GM23338 (cell line): ENCODE measurements at regions not wholly inside any gene's neighbourhood (a gene's known extent, or its start where the extent isn't known, plus 50 kb on each side); places are given as distances from the start of the nearest gene placed in this dataset.

Experiments used
- CREB1 ChIP-seq: fragments of 250-450 bp; sonication (Bioruptor Pico); IDR thresholded peaks from 2 replicates; pipeline ENCODE4 v1.5.0; 2020; ENCODE audit warnings: low read depth, mild to moderate bottlenecking, moderate library complexity
- EZH2 ChIP-seq: fragments of 200-600 bp; sonication (generic); IDR thresholded peaks from one replicate; pipeline ENCODE4 v1.8.0; 2017; ENCODE audit warnings: antibody characterized with exemption, mild to moderate bottlenecking, low read depth; ENCODE audit not compliant: unreplicated experiment
- EZH2phosphoT487 ChIP-seq: fragments of 200-600 bp; sonication (generic); IDR thresholded peaks from one replicate; pipeline ENCODE4 v1.8.1; 2018; ENCODE audit warnings: antibody characterized with exemption; ENCODE audit not compliant: unreplicated experiment
- JUNB ChIP-seq: IDR thresholded peaks from one replicate; pipeline ENCODE4 v1.6.1; 2016; ENCODE audit warnings: antibody characterized with exemption; ENCODE audit not compliant: unreplicated experiment
- NANOG ChIP-seq: IDR thresholded peaks from 2 replicates; pipeline ENCODE4 v1.6.1; 2016; ENCODE audit warnings: antibody characterized with exemption, borderline replicate concordance
- POLR2AphosphoS5 ChIP-seq: IDR thresholded peaks from 2 replicates; pipeline ENCODE4 v1.6.1; 2016; ENCODE audit warnings: antibody characterized with exemption, low read depth
- STAT1 ChIP-seq: IDR thresholded peaks from one replicate; pipeline ENCODE4 v1.6.1; 2016; ENCODE audit warnings: antibody characterized with exemption; ENCODE audit not compliant: unreplicated experiment
- ZNF114 ChIP-seq: fragments of 250-450 bp; sonication (Bioruptor Pico); IDR thresholded peaks from 2 replicates; pipeline ENCODE4 v1.5.0; 2020; ENCODE audit warnings: mild to moderate bottlenecking, moderate library complexity
- ZNF331 ChIP-seq: fragments of 250-450 bp; sonication (Bioruptor Pico); IDR thresholded peaks from 2 replicates; pipeline ENCODE4 v1.5.0; 2020; ENCODE audit warnings: low read depth, mild to moderate bottlenecking, moderate library complexity
- TF ChIP-seq, protein P1 (sequence below), 2 experiments: fragments of 200-600 bp in 1 of 2; sonication (generic) in 1 of 2; conservative IDR thresholded peaks; 2 replicates each; pipeline versions ENCODE4 v1.5.1 to v1.6.1; 2016 to 2017; ENCODE audit warnings: antibody characterized with exemption in 2 of 2, low read depth in 2 of 2, mild to moderate bottlenecking in 2 of 2, moderate library complexity in 1 of 2
- TF ChIP-seq, protein P2 (sequence below): IDR thresholded peaks from 2 replicates; pipeline ENCODE4 v1.6.1; 2016; ENCODE audit warnings: antibody characterized with exemption
- TF ChIP-seq, protein P3 (sequence below): IDR thresholded peaks from one replicate; pipeline ENCODE4 v1.6.1; 2018; ENCODE audit warnings: antibody characterized with exemption; ENCODE audit not compliant: unreplicated experiment
- TF ChIP-seq, protein P4 (sequence below): fragments of 250-450 bp; sonication (Bioruptor Pico); IDR thresholded peaks from 2 replicates; pipeline ENCODE4 v1.5.0; 2020; ENCODE audit warnings: mild to moderate bottlenecking, moderate library complexity

DNA sequence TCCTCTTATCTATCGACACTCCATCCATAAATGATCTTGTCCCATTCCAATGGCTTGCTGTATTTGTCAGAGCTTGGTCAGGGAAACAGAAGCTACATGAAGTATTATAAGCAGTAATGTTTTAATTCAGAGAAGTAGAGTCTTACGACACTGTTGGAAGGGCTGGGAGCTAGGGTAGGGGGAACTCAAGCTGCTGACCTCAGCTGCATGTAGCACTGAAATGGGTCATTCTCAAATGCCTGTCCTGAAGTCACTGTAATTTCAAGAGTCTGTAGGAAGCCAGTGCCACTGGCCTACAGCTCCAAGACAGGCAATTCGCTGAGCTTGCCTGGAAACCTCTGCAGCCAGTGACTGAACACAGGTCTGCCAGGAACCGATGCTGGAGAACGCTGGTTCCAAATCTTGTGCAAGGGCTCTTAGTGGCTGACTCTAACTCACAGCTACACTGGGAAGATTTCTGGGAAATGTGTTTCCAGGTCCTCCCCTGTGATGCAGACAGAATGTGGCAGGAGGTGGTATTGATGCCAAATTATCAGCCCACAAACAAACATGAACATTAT is 532.4 kb downstream of the CCDC171 start:
- TF ChIP-seq, protein P1, sequence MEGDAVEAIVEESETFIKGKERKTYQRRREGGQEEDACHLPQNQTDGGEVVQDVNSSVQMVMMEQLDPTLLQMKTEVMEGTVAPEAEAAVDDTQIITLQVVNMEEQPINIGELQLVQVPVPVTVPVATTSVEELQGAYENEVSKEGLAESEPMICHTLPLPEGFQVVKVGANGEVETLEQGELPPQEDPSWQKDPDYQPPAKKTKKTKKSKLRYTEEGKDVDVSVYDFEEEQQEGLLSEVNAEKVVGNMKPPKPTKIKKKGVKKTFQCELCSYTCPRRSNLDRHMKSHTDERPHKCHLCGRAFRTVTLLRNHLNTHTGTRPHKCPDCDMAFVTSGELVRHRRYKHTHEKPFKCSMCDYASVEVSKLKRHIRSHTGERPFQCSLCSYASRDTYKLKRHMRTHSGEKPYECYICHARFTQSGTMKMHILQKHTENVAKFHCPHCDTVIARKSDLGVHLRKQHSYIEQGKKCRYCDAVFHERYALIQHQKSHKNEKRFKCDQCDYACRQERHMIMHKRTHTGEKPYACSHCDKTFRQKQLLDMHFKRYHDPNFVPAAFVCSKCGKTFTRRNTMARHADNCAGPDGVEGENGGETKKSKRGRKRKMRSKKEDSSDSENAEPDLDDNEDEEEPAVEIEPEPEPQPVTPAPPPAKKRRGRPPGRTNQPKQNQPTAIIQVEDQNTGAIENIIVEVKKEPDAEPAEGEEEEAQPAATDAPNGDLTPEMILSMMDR (conservative IDR thresholded peaks at IDR 0.05; ENCODE audit: low read depth in 2 of 2) = no peak
- TF ChIP-seq POLR2AphosphoS5 (no peak), EZH2 (no peak), EZH2phosphoT487 (no peak), JUNB (no peak), CREB1 (CRISPR knock-in tag) (no peak), ZNF114 (no peak), NANOG (no peak), ZNF331 (CRISPR knock-in tag) (no peak), STAT1 (no peak)
- TF ChIP-seq, protein P2, sequence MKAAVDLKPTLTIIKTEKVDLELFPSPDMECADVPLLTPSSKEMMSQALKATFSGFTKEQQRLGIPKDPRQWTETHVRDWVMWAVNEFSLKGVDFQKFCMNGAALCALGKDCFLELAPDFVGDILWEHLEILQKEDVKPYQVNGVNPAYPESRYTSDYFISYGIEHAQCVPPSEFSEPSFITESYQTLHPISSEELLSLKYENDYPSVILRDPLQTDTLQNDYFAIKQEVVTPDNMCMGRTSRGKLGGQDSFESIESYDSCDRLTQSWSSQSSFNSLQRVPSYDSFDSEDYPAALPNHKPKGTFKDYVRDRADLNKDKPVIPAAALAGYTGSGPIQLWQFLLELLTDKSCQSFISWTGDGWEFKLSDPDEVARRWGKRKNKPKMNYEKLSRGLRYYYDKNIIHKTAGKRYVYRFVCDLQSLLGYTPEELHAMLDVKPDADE = no peak
- TF ChIP-seq, protein P3, sequence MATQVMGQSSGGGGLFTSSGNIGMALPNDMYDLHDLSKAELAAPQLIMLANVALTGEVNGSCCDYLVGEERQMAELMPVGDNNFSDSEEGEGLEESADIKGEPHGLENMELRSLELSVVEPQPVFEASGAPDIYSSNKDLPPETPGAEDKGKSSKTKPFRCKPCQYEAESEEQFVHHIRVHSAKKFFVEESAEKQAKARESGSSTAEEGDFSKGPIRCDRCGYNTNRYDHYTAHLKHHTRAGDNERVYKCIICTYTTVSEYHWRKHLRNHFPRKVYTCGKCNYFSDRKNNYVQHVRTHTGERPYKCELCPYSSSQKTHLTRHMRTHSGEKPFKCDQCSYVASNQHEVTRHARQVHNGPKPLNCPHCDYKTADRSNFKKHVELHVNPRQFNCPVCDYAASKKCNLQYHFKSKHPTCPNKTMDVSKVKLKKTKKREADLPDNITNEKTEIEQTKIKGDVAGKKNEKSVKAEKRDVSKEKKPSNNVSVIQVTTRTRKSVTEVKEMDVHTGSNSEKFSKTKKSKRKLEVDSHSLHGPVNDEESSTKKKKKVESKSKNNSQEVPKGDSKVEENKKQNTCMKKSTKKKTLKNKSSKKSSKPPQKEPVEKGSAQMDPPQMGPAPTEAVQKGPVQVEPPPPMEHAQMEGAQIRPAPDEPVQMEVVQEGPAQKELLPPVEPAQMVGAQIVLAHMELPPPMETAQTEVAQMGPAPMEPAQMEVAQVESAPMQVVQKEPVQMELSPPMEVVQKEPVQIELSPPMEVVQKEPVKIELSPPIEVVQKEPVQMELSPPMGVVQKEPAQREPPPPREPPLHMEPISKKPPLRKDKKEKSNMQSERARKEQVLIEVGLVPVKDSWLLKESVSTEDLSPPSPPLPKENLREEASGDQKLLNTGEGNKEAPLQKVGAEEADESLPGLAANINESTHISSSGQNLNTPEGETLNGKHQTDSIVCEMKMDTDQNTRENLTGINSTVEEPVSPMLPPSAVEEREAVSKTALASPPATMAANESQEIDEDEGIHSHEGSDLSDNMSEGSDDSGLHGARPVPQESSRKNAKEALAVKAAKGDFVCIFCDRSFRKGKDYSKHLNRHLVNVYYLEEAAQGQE = no peak
- TF ChIP-seq, protein P4, sequence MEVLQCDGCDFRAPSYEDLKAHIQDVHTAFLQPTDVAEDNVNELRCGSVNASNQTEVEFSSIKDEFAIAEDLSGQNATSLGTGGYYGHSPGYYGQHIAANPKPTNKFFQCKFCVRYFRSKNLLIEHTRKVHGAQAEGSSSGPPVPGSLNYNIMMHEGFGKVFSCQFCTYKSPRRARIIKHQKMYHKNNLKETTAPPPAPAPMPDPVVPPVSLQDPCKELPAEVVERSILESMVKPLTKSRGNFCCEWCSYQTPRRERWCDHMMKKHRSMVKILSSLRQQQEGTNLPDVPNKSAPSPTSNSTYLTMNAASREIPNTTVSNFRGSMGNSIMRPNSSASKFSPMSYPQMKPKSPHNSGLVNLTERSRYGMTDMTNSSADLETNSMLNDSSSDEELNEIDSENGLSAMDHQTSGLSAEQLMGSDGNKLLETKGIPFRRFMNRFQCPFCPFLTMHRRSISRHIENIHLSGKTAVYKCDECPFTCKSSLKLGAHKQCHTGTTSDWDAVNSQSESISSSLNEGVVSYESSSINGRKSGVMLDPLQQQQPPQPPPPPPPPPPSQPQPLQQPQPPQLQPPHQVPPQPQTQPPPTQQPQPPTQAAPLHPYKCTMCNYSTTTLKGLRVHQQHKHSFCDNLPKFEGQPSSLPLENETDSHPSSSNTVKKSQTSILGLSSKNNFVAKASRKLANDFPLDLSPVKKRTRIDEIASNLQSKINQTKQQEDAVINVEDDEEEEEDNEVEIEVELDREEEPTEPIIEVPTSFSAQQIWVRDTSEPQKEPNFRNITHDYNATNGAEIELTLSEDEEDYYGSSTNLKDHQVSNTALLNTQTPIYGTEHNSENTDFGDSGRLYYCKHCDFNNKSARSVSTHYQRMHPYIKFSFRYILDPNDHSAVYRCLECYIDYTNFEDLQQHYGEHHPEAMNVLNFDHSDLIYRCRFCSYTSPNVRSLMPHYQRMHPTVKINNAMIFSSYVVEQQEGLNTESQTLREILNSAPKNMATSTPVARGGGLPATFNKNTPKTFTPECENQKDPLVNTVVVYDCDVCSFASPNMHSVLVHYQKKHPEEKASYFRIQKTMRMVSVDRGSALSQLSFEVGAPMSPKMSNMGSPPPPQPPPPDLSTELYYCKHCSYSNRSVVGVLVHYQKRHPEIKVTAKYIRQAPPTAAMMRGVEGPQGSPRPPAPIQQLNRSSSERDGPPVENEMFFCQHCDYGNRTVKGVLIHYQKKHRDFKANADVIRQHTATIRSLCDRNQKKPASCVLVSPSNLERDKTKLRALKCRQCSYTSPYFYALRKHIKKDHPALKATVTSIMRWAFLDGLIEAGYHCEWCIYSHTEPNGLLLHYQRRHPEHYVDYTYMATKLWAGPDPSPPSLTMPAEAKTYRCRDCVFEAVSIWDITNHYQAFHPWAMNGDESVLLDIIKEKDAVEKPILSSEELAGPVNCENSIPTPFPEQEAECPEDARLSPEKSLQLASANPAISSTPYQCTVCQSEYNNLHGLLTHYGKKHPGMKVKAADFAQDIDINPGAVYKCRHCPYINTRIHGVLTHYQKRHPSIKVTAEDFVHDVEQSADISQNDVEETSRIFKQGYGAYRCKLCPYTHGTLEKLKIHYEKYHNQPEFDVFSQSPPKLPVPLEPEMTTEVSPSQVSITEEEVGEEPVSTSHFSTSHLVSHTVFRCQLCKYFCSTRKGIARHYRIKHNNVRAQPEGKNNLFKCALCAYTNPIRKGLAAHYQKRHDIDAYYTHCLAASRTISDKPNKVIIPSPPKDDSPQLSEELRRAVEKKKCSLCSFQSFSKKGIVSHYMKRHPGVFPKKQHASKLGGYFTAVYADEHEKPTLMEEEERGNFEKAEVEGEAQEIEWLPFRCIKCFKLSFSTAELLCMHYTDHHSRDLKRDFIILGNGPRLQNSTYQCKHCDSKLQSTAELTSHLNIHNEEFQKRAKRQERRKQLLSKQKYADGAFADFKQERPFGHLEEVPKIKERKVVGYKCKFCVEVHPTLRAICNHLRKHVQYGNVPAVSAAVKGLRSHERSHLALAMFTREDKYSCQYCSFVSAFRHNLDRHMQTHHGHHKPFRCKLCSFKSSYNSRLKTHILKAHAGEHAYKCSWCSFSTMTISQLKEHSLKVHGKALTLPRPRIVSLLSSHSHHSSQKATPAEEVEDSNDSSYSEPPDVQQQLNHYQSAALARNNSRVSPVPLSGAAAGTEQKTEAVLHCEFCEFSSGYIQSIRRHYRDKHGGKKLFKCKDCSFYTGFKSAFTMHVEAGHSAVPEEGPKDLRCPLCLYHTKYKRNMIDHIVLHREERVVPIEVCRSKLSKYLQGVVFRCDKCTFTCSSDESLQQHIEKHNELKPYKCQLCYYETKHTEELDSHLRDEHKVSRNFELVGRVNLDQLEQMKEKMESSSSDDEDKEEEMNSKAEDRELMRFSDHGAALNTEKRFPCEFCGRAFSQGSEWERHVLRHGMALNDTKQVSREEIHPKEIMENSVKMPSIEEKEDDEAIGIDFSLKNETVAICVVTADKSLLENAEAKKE (CRISPR knock-in tag) = no peak
